ENCODE measurements at regions not wholly inside any gene's neighbourhood (a gene's known extent, or its start where the extent isn't known, plus 50 kb on each side); places are given as distances from the start of the nearest gene placed in this dataset.
"Not testable (repeated sequence)": the region's sequence is repeated elsewhere in the genome, so short reads cannot be mapped to it uniquely, and the experiment has no call there.

DNA sequence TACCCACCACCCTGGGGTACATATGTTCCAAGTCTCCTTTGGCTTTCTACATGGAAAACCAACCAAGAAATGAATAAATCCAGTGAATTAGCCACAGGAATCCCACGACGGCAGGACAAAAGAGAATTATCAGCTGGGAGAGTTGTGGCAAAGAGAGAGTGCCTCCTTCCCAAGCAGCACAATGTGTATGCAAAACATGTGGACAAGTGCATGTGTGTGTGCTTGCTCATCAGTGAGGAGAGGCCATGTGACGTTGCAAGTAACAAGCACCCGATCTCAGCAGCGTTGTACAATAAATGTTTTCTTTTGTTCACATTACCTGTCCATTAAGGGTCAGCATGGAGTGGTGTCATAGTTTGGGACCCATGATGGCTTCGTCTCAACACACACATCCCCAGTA lies 50.0 kb upstream of the EMX2 start:
- DNase-seq = no peak

DNA sequence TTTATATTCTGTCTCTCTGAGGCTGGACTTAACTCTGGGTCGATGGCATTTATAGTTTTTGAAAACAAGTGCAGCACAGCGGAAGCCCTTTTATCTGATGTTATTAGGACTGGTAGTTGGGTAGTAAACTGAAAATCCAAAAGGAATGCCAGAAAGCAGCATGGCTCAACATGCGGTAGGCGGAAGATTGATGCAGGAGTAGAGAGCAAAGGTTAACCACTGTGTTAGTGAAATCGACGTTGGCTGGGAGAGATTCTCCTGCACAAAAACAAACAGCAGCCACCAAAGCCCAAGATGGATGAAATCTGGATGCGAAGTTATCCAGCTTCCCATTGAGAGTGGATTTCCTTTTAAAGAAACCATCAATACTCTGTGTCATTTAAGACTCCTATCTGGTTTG lies 54.5 kb upstream of the EMX2 start:
- no peak for DNase-seq

GRCh38 chr10:117486606-117487005 lies 55.9 kb upstream of the EMX2 start:
- DNase-seq = no peak

DNA sequence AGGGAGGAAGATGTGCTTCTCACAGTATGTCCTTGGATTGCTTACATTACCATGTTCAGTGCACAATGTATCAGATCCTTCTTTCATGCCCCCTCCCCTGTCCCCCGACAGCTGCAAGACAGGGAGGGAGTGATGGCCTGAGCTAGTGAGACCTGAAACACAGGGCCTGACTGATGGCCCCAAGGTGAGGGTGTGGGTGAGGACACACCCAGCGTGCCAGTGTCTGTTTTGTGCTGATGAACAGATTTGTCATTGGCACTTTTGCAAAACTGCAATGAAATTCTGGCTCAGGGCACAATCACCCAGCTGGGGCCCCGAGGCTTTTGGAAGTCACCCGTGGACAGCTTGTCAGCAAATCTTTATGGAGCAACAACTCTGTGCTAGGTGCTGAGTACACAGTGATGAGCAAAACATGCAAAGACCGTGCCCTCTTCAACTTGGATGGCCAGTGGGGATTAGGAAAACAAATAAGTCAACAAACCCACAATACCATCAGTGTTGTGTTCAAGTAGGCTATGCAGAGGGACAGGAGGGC lies 59.4 kb upstream of the EMX2 start:
- no peak for DNase-seq

GRCh38 chr10:117481011-117481410 lies 61.5 kb upstream of the EMX2 start:
- not testable (repeated sequence) for DNase-seq

GRCh38 chr10:117480097-117480496 lies 62.4 kb upstream of the EMX2 start:
- DNase-seq = no peak

- DNase-seq = no peak
Measured at GRCh38 chr10:117477961-117478670, 64.4 kb upstream of the EMX2 start.

- no peak for DNase-seq
Measured at GRCh38 chr10:117477211-117477947, 65.2 kb upstream of the EMX2 start.

DNA sequence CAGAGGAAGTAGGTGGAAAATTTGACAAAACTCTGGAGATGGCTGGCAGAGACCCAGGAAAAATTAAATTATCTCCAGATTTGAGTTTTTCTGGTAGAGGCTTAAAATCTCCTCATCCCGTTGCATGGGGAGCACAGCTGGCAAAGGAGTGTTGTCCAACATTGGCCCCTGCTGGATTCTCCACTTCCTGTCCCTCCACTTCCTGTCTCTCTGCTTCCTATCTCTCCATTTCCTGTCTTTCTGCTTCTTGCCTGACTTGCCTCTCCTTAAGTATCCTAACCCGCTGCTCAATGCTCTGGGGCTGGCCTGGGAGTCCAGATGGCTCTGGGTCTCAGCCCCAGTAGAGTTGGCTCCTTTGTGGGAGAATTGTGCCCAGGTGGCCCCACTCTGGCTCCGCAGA lies 65.8 kb upstream of the EMX2 start:
- no peak for DNase-seq

DNA sequence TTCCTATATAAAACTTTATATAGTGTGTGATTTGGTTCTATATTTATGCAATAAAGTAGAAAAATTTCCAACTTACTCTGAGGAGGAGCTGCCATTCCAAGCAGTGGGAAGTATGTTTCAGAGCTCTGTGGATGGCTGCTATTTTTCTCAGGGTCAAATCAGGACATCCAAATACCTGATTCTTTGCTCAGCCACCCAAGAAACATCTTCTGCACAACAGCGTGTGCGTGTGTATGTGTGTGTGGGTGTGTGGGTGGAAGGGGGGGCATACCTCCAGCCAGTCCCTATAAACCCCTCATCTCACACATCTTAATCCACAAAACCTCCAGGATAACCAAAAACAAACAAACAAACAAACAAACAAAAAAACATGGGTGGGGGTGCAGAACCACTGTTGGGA lies 66.3 kb upstream of the EMX2 start:
- no peak for DNase-seq

GRCh38 chr10:117472872-117473271 lies 69.7 kb upstream of the EMX2 start:
- DNase-seq = no peak

- no peak for DNase-seq
Measured at GRCh38 chr10:117471344-117471874, 71.1 kb upstream of the EMX2 start.

DNA sequence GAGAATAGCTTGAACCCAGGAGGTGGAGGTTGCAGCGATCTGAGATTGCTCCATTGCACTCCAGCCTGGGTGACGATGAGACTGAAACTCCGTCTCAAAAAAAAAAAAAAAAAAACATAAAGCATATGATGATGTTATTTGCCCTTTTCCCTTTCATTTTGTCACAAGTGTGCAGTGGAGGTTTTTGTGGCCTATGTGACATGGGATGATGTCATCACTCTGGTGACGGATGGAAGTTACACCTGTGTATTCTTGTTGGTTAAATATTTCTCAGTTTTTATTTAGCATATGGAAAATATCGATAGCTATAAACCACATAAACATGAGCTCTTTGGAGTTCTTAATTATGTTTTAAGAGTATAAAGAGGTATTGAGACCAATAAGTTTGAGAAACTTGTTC lies 71.8 kb upstream of the EMX2 start:
- DNase-seq = no peak

- no peak for DNase-seq
Measured at GRCh38 chr10:117468665-117469064, 73.9 kb upstream of the EMX2 start.

DNA sequence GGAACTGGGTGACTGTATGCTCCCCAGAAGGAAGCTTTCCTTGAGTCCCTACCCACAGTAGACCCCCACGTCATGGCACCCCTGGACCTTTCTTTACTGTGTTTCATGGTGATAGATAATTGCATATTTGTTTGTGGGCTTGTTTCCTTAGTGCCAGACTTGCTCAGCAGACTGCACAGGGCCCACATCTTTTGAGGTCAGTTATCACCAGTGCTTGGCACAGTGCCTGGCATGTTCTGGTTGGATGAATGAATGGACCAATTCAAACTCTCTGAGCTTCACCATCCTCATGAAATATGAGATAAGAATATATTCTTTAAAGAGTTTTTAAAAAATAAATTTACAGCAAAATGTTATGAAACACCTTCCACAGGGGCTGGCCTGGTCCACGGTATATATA lies 78.4 kb upstream of the EMX2 start:
- DNase-seq = no peak

DNA sequence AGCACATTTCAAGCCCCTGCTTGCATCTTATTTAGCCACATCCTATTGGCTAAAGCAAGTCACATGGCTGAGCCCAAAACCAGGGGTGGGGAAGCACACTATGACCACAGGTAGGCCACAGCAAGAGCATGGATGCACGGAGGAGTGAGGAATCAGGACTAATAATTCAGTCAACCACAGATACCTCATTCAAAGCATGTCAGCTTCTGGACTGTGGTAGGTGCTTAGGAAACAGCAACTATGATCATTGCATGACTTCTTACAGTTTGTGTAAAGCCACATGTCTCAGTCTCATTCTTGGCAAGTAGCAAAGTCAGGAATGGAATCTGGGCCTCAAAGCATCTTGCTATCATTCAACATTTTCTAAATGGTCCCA lies 79.0 kb upstream of the EMX2 start:
- no peak for DNase-seq

DNA sequence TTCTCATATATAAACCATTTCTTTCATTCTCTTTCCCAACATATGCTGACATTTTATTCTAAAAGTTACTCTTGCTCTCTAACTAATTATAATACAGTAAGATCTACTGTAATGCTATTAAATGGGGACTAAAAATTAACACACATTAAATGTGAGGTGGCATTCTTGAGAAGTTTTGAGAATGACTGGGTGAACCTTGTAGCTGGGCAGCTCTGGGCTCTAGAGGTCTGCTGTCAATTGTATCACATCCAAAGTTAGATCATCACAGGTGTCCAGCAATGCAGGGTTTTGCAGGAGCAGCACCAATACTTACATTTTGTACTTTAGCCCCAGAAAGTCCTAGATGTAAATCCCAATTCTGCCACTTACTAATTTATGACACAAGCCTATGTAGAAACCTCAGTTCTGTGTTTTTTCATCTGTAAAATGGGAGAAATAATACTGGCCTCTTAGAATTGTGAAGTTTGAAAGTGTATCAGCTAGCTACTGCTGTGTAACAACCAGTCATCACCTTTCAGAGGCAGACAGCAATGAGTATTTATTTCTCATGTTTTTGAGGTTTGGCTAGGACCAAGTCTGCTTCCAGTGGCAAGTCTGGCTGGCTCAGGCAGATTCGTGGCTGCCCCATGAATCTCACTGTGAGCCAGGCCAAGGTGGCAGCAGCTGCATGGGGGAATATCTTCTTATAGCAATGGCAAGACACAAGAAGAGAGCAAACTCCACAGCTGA lies 79.6 kb upstream of the EMX2 start:
- no peak for DNase-seq

DNA sequence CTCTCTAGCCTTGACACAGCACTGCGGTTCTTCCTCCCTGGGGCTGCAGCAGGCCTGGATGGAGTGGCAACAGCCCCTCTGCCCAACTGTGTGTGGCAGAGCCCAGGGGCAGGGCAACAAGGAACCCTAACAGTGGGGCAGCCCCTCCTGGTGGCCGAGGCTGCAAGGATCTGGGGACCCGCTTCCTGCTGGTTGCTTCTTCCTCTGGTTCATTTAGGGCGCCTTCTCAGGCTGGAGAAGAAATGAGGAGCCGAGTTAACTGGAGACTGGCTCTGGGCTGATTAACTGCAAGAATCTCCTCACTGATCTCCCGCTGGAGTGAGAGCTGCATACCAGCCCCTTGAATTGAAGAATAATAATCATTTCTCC lies 80.1 kb upstream of the EMX2 start:
- DNase-seq = no peak

DNA sequence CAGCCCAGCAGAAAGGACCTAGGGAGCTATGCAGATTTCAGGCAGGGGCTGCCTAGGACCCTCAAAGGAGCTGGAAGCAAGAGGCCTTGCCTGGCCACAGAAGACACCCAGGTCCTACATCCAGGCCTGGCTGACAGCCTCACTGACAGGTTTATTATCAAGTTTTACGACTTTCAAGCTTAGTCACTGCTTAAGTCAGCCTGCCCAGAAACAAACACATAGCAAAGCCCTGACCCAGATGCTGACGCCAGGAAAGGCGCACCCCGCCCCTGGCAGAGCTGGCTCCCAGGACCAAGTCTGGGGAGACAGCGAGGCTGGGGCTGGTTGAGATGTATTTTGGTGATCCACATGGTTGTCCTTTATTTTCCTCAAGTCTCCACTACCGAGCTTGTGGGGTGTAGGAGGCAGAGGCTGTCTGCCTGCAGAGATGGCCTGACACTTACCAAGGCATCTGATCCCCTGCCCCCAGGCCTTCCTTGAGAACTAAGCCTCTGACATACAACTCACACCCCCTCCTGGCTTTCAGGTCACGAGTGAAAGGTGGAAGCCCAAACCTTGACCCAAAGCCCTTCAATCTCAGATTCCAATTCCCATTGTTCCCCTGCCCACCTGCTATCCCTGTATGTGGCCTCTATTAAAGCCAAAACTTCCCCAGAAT lies 80.7 kb upstream of the EMX2 start:
- DNase-seq = no peak

- DNase-seq = no peak
Measured at GRCh38 chr10:117460846-117461765, 81.4 kb upstream of the EMX2 start.

GRCh38 chr10:117458571-117458970 lies 83.3 kb upstream of the PDZD8 start:
- no peak for DNase-seq

- no peak for DNase-seq
Measured at GRCh38 chr10:117457932-117458331, 82.7 kb upstream of the PDZD8 start.

All from activated gamma-delta T cell treated with Interleukin-2 at 50 U/mL for 16 hours (primary cell).